PFSK-1 (cell line): ENCODE measurements at regions not wholly inside any gene's neighbourhood (a gene's known extent, or its start where the extent isn't known, plus 50 kb on each side); places are given as distances from the start of the nearest gene placed in this dataset.

ENCODE experiments used
- FOXP2 ChIP-seq: optimal IDR thresholded peaks from 2 replicates; pipeline ENCODE3; 2011; ENCODE audit warnings: borderline replicate concordance, control low read depth, inconsistent platforms; ENCODE audit not compliant: insufficient read depth; ENCODE audit errors: extremely low read length, extremely low read depth
- POLR2AphosphoS5 ChIP-seq: IDR thresholded peaks from 2 replicates; pipeline ENCODE4 v1.6.1; 2012; ENCODE audit warnings: low read depth, mild to moderate bottlenecking, control low read depth, low read length, moderate library complexity
- REST ChIP-seq, 2 experiments: IDR thresholded peaks; 2 replicates each; pipeline versions ENCODE4 v1.6.1 to v1.8.0; 2011 to 2012; ENCODE audit warnings: low read depth in 2 of 2, low read length in 2 of 2, control low read depth in 1 of 2, inconsistent platforms in 1 of 2, mild to moderate bottlenecking in 1 of 2, moderate library complexity in 1 of 2; ENCODE audit not compliant: insufficient read depth in 1 of 2
- SIN3A ChIP-seq: IDR thresholded peaks from 2 replicates; pipeline ENCODE4 v1.6.1; 2012; ENCODE audit warnings: mild to moderate bottlenecking, low read length, moderate library complexity, borderline replicate concordance; ENCODE audit not compliant: insufficient read depth
- TAF1 ChIP-seq: IDR thresholded peaks from 2 replicates; pipeline ENCODE4 v1.6.1; 2012; ENCODE audit warnings: low read length, control low read depth, borderline replicate concordance; ENCODE audit not compliant: insufficient read depth

DNA sequence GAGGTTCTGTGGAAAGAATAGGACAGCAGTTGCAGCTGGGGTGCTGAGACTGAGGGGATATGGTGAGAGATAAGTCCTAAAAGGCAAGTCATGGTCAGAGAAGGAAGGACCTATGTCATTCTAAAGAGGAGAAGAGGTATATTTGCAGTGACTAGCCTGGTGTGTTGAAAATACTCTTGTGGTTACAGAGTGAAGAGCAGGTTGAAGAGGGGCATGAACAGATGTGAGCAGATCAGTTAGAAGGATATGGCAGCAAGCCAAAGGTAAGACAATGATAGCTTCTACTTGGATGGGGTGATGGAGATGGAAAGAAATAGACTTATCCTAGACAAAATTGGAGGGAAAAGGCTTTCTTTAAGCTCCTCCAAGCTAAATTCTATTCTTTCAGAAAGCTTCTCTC is 469.8 kb upstream of the CPEB2 start:
- no peak for TF ChIP-seq POLR2AphosphoS5
- TF ChIP-seq FOXP2 = no peak
- no peak for TF ChIP-seq SIN3A
- no peak for TF ChIP-seq TAF1
- TF ChIP-seq REST (IDR thresholded peaks at IDR 0.05; ENCODE audit: insufficient read depth in 1 of 2, low read depth in 2 of 2, low read length in 2 of 2) = no peak

- TF ChIP-seq SIN3A = no peak
- no peak for TF ChIP-seq REST (IDR thresholded peaks at IDR 0.05; ENCODE audit: insufficient read depth in 1 of 2, low read depth in 2 of 2, low read length in 2 of 2)
- no peak for TF ChIP-seq FOXP2
- no peak for TF ChIP-seq POLR2AphosphoS5
- no peak for TF ChIP-seq TAF1
Measured at GRCh38 chr4:14539246-14539645, 463.0 kb upstream of the CPEB2 start.

DNA sequence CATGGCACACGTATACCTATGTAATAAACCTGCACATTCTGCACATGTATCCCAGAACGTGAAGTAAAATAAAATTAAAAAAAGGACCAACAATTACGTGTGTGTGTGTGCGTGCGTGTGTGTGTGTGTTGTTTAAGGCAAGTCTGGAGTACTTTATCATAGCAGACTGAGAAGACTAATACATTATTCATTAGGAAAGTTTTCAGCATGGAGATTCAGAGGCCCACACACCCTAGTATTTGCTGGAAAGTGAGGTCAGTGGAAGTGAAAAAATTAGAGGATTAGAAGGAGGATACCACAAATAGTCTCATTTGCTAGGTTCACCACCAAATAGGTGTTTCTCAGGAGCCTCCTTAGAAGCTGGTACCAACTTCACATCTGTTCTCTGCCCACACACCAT is 457.1 kb upstream of the CPEB2 start:
- TF ChIP-seq POLR2AphosphoS5 = no peak
- TF ChIP-seq SIN3A = no peak
- no peak for TF ChIP-seq FOXP2
- TF ChIP-seq REST (IDR thresholded peaks at IDR 0.05; ENCODE audit: insufficient read depth in 1 of 2, low read depth in 2 of 2, low read length in 2 of 2) = no peak
- no peak for TF ChIP-seq TAF1

GRCh38 chr4:14545807-14546206 is 456.5 kb upstream of the CPEB2 start:
- TF ChIP-seq POLR2AphosphoS5 (no peak), SIN3A (no peak), FOXP2 (no peak), TAF1 (no peak), REST (IDR thresholded peaks at IDR 0.05; ENCODE audit: insufficient read depth in 1 of 2, low read depth in 2 of 2, low read length in 2 of 2) (no peak)

DNA sequence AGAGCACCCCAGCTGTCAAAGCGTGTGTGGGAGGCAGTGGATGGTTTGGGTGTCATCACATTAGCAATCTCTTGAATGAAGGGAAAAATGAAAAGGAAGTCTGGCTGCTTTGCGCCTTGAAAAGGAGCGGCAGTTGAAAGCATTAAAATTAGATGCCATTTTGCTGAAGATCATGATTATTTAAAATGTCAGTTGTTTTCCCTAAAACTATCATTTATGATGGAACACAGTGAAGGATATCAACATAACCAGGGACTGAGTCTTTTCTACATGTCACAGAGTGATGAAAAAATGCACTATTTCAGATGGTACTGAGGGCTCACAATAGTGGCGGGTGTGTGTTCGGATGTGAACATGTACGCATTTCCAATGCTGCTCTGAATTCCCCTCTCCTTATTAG is 450.2 kb upstream of the CPEB2 start:
- TF ChIP-seq POLR2AphosphoS5 = no peak
- no peak for TF ChIP-seq TAF1
- no peak for TF ChIP-seq REST (IDR thresholded peaks at IDR 0.05; ENCODE audit: insufficient read depth in 1 of 2, low read depth in 2 of 2, low read length in 2 of 2)
- TF ChIP-seq SIN3A = no peak
- no peak for TF ChIP-seq FOXP2
